WTC11 (cell line): ENCODE measurements at regions not wholly inside any gene's neighbourhood (a gene's known extent, or its start where the extent isn't known, plus 50 kb on each side); places are given as distances from the start of the nearest gene placed in this dataset.

Experiments used
- ATAC-seq: fragments of 200-7000 bp; cut with Tn5 transposase; 2 replicates; pipeline ENCODE4 v1.10.0; 2021; ENCODE audit warnings: mild to moderate bottlenecking, moderate library complexity
- CTCF ChIA-PET: fragments of 300-600 bp; sonication (Branson Sonifier 250); formaldehyde crosslinking; loops from one replicate; lab custom pipeline; 2021; ENCODE audit warnings: antibody characterized with exemption; lab: Charles Lee
- POLR2A ChIA-PET: fragments of 350-600 bp; sonication (Branson Sonifier 250); formaldehyde crosslinking; loops from one replicate; lab custom pipeline; 2021; ENCODE audit warnings: antibody characterized with exemption; lab: Charles Lee
- DNase-seq: peaks from one replicate; pipeline ENCODE4 v3.0.0; 2021; ENCODE audit warnings: low spot score
- H3K27ac Mint-ChIP-seq: 2 replicates; pipeline ENCODE4 v1.8.0; 2021; ENCODE audit warnings: mixed read lengths
- H3K27me3 Mint-ChIP-seq: 2 replicates; pipeline ENCODE4 v1.8.0; 2021; ENCODE audit warnings: low read depth, mild to moderate bottlenecking, moderate library complexity, mixed read lengths
- H3K36me3 Mint-ChIP-seq: 2 replicates; pipeline ENCODE4 v1.8.0; 2021; ENCODE audit warnings: mixed read lengths
- H3K4me1 Mint-ChIP-seq: 2 replicates; pipeline ENCODE4 v1.8.0; 2022; ENCODE audit warnings: mixed read lengths
- H3K4me3 Mint-ChIP-seq: 2 replicates; pipeline ENCODE4 v1.8.0; 2021; ENCODE audit warnings: mild to moderate bottlenecking, moderate library complexity, mixed read lengths
- H3K9me3 Mint-ChIP-seq: 2 replicates; pipeline ENCODE4 v1.8.0; 2021; ENCODE audit warnings: mixed read lengths
- ARID4B ChIP-seq: sonication (generic); formaldehyde crosslinking; IDR thresholded peaks from 2 replicates; pipeline ENCODE4 v1.8.0; 2023; ENCODE audit warnings: missing genetic modification reagents, mild to moderate bottlenecking, borderline replicate concordance
- ATF1 ChIP-seq: sonication (generic); formaldehyde crosslinking; IDR thresholded peaks from 2 replicates; pipeline ENCODE4 v1.8.1; 2023; ENCODE audit warnings: mild to moderate bottlenecking, moderate library complexity, missing genetic modification reagents
- FOXK1 ChIP-seq: sonication (generic); formaldehyde crosslinking; IDR thresholded peaks from 2 replicates; pipeline ENCODE4 v1.8.0; 2022; ENCODE audit warnings: mild to moderate bottlenecking, moderate library complexity, missing genetic modification reagents
- FOXP1 ChIP-seq: sonication (generic); formaldehyde crosslinking; IDR thresholded peaks from 2 replicates; pipeline ENCODE4 v1.8.0; 2022; ENCODE audit warnings: missing genetic modification reagents, mild to moderate bottlenecking, moderate library complexity, borderline replicate concordance
- IRF2 ChIP-seq: sonication (generic); formaldehyde crosslinking; IDR thresholded peaks from 2 replicates; pipeline ENCODE4 v1.8.0; 2022; ENCODE audit warnings: low read depth, missing genetic modification reagents, borderline replicate concordance
- JAZF1 ChIP-seq: fragments of 250-450 bp; sonication (Bioruptor Pico); IDR thresholded peaks from 2 replicates; pipeline ENCODE4 v1.9.0; 2021; ENCODE audit warnings: moderate library complexity, mild to moderate bottlenecking, inconsistent platforms
- KAT7 ChIP-seq: sonication (generic); formaldehyde crosslinking; IDR thresholded peaks from 2 replicates; pipeline ENCODE4 v1.8.1; 2023; ENCODE audit warnings: missing genetic modification reagents, mild to moderate bottlenecking, borderline replicate concordance
- MYBL2 ChIP-seq: sonication (generic); formaldehyde crosslinking; IDR thresholded peaks from 2 replicates; pipeline ENCODE4 v1.8.1; 2023; ENCODE audit warnings: mild to moderate bottlenecking, moderate library complexity, missing genetic modification reagents
- NFYB ChIP-seq: sonication (generic); formaldehyde crosslinking; conservative IDR thresholded peaks from 2 replicates; pipeline ENCODE4 v1.8.0; 2022; ENCODE audit warnings: low read depth, missing genetic modification reagents
- NR3C1 ChIP-seq: sonication (generic); formaldehyde crosslinking; conservative IDR thresholded peaks from 2 replicates; pipeline ENCODE4 v1.8.1; 2023; ENCODE audit warnings: low read depth, mild to moderate bottlenecking, missing genetic modification reagents
- SMAD3 ChIP-seq: sonication (generic); formaldehyde crosslinking; IDR thresholded peaks from 2 replicates; pipeline ENCODE4 v1.8.0; 2022; ENCODE audit warnings: missing genetic modification reagents, mild to moderate bottlenecking, borderline replicate concordance
- TCF7 ChIP-seq: sonication (generic); formaldehyde crosslinking; IDR thresholded peaks from 2 replicates; pipeline ENCODE4 v1.8.0; 2022; ENCODE audit warnings: mild to moderate bottlenecking, low read depth, missing genetic modification reagents, moderate library complexity
- ZNF232 ChIP-seq: sonication (generic); formaldehyde crosslinking; IDR thresholded peaks from 2 replicates; pipeline ENCODE4 v1.8.0; 2022; ENCODE audit warnings: mild to moderate bottlenecking, missing genetic modification reagents
- TF ChIP-seq, protein P1 (sequence below): fragments of 250-450 bp; sonication (Bioruptor Pico); conservative IDR thresholded peaks from 2 replicates; pipeline ENCODE4 v1.9.0; 2021; ENCODE audit warnings: mild to moderate bottlenecking
- TF ChIP-seq, protein P2 (sequence below): fragments of 250-450 bp; sonication (Bioruptor Pico); IDR thresholded peaks from 2 replicates; pipeline ENCODE4 v1.9.0; 2021; ENCODE audit warnings: moderate library complexity, mild to moderate bottlenecking, inconsistent platforms, borderline replicate concordance
- TF ChIP-seq, protein P3 (sequence below): sonication (generic); formaldehyde crosslinking; IDR thresholded peaks from 2 replicates; pipeline ENCODE4 v1.8.0; 2022; ENCODE audit warnings: mild to moderate bottlenecking, missing genetic modification reagents

DNA sequence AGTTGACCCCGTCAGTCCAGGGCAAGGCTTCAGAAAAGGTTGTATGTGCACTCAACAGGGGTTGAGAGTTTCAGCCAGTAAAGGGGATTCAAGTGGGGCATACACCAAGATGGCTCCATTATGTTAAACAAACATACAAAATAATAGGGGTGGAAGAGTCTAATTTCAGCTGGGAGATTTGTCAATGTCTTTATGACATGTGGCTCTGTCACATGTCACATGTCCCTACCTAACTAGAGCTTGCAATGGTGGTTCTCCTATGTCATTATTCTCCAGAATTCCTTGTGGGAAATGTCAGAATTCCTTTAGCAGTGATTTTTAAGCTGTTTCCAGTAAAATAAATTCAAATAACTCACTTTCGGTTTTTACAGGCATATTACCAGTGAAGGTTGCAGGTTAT is 392.0 kb upstream of the ADGRL4 start:
- no peak for DNase-seq
- Mint-ChIP-seq H3K4me3 (no peak overlapping the region), H3K4me1 (peaks cover 5% of the 10 kb centered on the region), H3K27me3 (no peaks in the 10 kb centered on the region), H3K27ac (no peak overlapping the region), H3K36me3 (no peaks in the 10 kb centered on the region), H3K9me3 (no peaks in the 10 kb centered on the region)
- no peak for TF ChIP-seq KAT7 (CRISPR knock-in tag)
- no peak for ATAC-seq
- POLR2A ChIA-PET: no interaction called here
- CTCF ChIA-PET: no interaction called here

DNA sequence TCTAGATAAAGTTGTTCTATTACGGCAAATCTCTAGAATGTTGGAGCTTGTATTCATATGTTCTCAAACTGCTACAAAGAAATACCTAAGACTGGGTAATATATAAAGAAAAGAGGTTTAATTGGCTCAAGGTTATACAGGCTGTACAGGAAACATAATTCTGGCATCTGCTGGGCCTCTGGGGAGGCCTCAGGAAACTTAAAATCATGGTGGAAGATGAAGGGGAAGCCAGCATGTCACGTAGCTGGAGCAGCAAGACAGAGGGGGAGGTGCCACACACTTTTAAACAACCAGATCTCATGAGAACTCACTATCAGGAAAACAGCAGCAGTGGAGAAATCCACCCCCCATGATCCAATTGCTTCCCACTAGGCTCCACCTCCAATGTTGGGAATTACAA is 390.4 kb upstream of the ADGRL4 start:
- DNase-seq: no peak
- TF ChIP-seq, protein P1, sequence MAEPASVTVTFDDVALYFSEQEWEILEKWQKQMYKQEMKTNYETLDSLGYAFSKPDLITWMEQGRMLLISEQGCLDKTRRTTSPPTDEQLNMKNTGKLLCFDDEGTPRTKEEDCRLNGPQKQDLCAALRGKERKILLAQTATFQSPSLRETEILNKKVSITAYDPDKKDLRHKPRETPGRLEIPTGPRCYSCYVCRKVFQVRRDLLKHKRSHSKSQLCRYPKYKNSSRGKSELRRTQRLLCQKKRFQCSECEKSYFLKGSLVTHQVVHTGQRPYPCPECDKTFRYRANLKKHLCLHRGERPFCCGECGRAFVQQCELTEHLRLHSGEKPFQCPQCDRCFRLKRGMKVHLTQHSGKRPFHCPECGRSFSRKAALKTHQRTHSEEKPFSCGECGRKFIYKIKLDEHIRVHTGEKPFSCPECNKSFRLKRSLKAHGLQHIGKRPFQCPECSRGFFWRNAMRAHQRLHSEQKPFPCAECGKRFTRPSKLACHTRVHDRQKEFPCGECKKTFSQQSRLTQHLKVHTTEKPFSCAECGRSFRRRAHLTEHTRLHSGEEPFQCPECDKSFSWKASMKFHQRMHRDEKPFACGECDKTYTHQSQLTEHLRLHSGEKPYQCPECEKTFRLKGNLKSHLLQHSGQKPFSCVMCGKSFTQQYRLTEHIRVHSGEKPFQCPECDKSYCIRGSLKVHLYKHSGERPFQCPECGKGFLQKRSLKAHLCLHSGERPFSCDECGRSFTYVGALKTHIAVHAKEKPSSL (CRISPR knock-in tag): no peak
- TF ChIP-seq ARID4B: no peak
- TF ChIP-seq KAT7 (CRISPR knock-in tag): no peak
- no peak for TF ChIP-seq ATF1 (CRISPR knock-in tag)
- no peak for TF ChIP-seq FOXP1 (CRISPR knock-in tag)
- TF ChIP-seq ZNF232 (CRISPR knock-in tag): no peak
- TF ChIP-seq, protein P2, sequence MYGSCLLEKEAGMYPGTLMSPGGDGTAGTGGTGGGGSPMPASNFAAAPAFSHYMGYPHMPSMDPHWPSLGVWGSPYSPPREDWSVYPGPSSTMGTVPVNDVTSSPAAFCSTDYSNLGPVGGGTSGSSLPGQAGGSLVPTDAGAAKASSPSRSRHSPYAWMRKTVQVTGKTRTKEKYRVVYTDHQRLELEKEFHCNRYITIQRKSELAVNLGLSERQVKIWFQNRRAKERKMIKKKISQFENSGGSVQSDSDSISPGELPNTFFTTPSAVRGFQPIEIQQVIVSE (CRISPR knock-in tag): no peak
- TF ChIP-seq SMAD3: no peak
- no peak for TF ChIP-seq NR3C1 (CRISPR knock-in tag)
- no peak for TF ChIP-seq TCF7
- TF ChIP-seq FOXK1 (CRISPR knock-in tag): no peak
- no peak for TF ChIP-seq IRF2 (CRISPR knock-in tag)
- no peak for TF ChIP-seq MYBL2
- TF ChIP-seq JAZF1 (CRISPR knock-in tag): no peak
- TF ChIP-seq NFYB (CRISPR knock-in tag): no peak
- TF ChIP-seq, protein P3, sequence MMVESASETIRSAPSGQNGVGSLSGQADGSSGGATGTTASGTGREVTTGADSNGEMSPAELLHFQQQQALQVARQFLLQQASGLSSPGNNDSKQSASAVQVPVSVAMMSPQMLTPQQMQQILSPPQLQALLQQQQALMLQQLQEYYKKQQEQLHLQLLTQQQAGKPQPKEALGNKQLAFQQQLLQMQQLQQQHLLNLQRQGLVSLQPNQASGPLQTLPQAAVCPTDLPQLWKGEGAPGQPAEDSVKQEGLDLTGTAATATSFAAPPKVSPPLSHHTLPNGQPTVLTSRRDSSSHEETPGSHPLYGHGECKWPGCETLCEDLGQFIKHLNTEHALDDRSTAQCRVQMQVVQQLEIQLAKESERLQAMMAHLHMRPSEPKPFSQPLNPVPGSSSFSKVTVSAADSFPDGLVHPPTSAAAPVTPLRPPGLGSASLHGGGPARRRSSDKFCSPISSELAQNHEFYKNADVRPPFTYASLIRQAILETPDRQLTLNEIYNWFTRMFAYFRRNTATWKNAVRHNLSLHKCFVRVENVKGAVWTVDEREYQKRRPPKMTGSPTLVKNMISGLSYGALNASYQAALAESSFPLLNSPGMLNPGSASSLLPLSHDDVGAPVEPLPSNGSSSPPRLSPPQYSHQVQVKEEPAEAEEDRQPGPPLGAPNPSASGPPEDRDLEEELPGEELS (CRISPR knock-in tag): no peak
- TF ChIP-seq, all 79 proteins: peak for 0
- H3K27ac Mint-ChIP-seq: no peak overlapping the region
- peaks cover 5% of the 10 kb centered on the region for H3K4me1 Mint-ChIP-seq
- H3K27me3 Mint-ChIP-seq: no peaks in the 10 kb centered on the region
- H3K36me3 Mint-ChIP-seq: no peaks in the 10 kb centered on the region
- no peak; the same call in 1 of the 2 replicates for ATAC-seq
- ChIA-PET CTCF (no interaction called here), POLR2A (no interaction called here)
- no peaks in the 10 kb centered on the region for H3K9me3 Mint-ChIP-seq
- H3K4me3 Mint-ChIP-seq: no peak overlapping the region
